ENCODE measurements at regions not wholly inside any gene's neighbourhood (a gene's known extent, or its start where the extent isn't known, plus 50 kb on each side); places are given as distances from the start of the nearest gene placed in this dataset.

DNA sequence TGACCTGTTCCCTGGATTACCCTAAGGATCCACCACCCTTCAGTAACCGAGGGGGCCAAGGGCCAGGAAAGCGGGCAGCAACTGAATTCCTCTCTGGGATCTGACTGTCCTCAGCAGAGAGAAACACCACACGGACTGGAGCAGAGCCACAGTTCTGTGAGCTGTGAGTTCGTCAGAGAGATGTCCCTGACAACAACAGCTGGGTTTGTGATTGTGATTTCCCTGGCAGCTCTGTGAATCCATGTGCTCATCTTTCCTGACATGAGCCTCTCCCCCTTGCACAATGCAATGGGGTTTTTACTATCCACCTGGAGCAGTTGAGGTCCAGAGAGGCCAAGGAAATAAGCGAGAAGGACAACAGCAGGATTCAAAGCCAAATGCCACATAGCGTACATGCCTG, 69.4 kb upstream of the AMPD3 start:
- TF ChIP-seq, protein P1, sequence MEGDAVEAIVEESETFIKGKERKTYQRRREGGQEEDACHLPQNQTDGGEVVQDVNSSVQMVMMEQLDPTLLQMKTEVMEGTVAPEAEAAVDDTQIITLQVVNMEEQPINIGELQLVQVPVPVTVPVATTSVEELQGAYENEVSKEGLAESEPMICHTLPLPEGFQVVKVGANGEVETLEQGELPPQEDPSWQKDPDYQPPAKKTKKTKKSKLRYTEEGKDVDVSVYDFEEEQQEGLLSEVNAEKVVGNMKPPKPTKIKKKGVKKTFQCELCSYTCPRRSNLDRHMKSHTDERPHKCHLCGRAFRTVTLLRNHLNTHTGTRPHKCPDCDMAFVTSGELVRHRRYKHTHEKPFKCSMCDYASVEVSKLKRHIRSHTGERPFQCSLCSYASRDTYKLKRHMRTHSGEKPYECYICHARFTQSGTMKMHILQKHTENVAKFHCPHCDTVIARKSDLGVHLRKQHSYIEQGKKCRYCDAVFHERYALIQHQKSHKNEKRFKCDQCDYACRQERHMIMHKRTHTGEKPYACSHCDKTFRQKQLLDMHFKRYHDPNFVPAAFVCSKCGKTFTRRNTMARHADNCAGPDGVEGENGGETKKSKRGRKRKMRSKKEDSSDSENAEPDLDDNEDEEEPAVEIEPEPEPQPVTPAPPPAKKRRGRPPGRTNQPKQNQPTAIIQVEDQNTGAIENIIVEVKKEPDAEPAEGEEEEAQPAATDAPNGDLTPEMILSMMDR (conservative IDR thresholded peaks at IDR 0.05; ENCODE audit: low read length): no peak
- no peak for TF ChIP-seq EZH2phosphoT487 (IDR thresholded peaks at IDR 0.05; ENCODE audit: borderline replicate concordance, low read depth, low read length)
